Fibroblast of villous mesenchyme (primary cell): ENCODE measurements at regions not wholly inside any gene's neighbourhood (a gene's known extent, or its start where the extent isn't known, plus 50 kb on each side); places are given as distances from the start of the nearest gene placed in this dataset.

Experiments used
- DNase-seq: peaks from one replicate; pipeline ENCODE4 v3.0.0-alpha.2; 2010; ENCODE audit warnings: low read depth
- H3K4me3 ChIP-seq: 2 replicates; pipeline ENCODE4 v1.5.1; 2011; ENCODE audit warnings: low read depth, mild to moderate bottlenecking, low read length
- TF ChIP-seq, protein P1 (sequence below): IDR thresholded peaks from 2 replicates; pipeline ENCODE4 v1.5.1; 2012; ENCODE audit warnings: low read depth, mild to moderate bottlenecking, low read length; ENCODE audit not compliant: insufficient read depth

DNA sequence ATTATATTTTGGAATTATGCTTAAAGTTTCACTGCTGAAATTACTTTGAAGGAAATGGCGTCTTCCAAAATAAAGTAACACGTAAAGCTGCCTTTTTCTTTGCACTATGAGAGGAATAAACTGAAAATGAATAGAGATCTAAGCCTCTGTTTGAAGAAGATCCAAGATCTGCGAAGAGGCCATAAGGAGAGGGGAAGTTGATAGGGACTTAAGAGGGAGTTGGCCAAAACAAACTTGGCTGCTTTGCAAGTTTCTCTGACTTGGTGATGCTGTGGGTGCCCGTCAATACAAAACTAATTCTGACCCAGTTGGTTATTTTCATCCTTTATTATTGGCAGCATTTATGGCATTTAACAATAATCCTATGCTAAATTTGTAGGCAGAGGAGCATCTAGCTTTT is 190.2 kb upstream of the GBE1 start:
- DNase-seq = no peak
- TF ChIP-seq, protein P1, sequence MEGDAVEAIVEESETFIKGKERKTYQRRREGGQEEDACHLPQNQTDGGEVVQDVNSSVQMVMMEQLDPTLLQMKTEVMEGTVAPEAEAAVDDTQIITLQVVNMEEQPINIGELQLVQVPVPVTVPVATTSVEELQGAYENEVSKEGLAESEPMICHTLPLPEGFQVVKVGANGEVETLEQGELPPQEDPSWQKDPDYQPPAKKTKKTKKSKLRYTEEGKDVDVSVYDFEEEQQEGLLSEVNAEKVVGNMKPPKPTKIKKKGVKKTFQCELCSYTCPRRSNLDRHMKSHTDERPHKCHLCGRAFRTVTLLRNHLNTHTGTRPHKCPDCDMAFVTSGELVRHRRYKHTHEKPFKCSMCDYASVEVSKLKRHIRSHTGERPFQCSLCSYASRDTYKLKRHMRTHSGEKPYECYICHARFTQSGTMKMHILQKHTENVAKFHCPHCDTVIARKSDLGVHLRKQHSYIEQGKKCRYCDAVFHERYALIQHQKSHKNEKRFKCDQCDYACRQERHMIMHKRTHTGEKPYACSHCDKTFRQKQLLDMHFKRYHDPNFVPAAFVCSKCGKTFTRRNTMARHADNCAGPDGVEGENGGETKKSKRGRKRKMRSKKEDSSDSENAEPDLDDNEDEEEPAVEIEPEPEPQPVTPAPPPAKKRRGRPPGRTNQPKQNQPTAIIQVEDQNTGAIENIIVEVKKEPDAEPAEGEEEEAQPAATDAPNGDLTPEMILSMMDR = no peak
- no peak overlapping the region for H3K4me3 ChIP-seq

DNA sequence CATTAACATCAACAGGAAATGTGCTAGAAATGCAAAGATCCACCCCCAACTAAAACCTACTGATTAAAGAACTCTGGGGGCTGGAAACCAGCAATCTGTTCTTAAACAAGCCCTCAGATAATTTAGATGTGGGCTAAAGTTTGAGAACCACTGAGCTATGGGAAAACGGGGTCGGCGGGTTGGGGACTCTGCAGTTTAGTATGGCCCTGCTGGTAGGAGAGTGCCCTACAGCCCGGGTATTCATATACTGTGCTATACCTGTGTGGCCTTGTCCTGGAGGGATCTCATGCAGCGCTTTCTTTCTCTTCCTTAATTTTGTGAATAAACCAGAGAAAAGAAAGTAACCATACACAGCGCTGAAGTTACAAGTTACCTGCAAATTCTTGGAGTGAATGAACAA is 189.7 kb upstream of the GBE1 start:
- TF ChIP-seq, protein P1 = no peak
- H3K4me3 ChIP-seq = no peak overlapping the region
- DNase-seq = no peak

DNA sequence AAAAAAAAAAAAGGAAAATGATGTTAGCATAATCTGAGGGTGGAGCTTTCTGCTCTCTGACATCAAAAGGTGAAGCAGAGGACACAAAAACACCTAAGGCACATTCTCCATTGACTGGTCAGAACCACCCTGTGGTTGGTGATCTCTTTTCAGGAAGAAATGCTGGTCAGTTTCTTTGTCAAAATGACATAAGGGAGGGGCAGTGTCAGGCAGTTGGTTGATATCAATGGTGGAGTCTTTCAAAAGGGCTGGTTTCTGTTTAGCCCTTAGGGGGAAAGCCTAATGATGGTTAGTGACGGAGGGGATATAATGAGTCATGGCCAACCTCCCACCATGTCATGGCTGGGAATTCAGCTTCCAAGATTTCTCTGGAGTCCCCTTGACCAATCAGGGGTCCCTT is 185.9 kb upstream of the GBE1 start:
- no peak for DNase-seq
- H3K4me3 ChIP-seq = no peak overlapping the region
- TF ChIP-seq, protein P1 = no peak

DNA sequence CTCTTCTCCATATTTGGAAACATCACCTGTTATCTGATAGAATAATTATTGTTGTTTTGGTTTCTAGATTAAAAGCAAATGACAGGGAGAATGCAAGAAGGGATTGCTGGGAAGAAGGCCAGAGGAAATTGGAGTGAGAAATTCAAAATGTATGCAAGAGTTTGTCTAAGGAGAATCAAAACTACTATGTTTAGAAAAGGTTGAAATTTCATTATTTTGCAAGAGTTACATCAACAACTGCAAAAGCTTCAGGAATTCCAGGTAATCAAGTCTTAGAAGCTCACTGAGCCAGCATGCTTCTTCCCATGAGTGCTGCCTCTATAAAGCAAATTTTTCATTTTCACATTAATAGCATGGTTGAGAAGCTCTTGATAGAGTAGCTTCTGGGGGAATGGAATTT is 177.2 kb upstream of the GBE1 start:
- DNase-seq = no peak
- H3K4me3 ChIP-seq = no peak overlapping the region
- TF ChIP-seq, protein P1 = no peak

- DNase-seq = no peak
- TF ChIP-seq, protein P1 = no peak
- no peak overlapping the region for H3K4me3 ChIP-seq
Observed at GRCh38 chr3:81936817-81937216, 175.4 kb upstream of the GBE1 start.

DNA sequence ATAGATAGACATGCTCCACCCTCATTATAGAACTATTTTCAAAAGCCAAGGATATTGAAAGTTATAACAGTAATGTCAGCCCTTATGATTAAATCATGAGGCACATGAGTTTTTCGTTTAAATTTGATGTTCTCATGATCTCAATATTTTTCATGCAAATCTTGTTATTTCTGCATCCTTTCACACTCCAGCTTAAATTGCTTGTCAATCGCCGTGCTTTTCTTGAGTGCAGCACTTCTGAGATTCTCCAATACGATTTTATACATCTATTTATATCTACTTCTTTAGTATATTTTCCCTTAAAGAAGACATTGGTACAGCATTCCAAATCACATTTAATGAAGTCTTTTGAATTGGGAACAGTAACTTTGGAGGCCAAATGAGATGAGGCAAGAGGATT is 171.2 kb upstream of the GBE1 start:
- DNase-seq = no peak
- TF ChIP-seq, protein P1 = no peak
- no peak overlapping the region for H3K4me3 ChIP-seq
